Caco-2 (cell line): ENCODE measurements at regions not wholly inside any gene's neighbourhood (a gene's known extent, or its start where the extent isn't known, plus 50 kb on each side); places are given as distances from the start of the nearest gene placed in this dataset.

Source experiments
- BruUV-seq: library from RNA; stranded (reverse); fragments of 400-500 nt; replicated peaks from 2 replicates; lab custom pipeline; 2021; lab: Mats Ljungman, UMichigan
- CTCF ChIA-PET: fragments of 300-600 bp; sonication (Branson Sonifier 250); formaldehyde crosslinking; loops from one replicate; lab custom pipeline; 2022; ENCODE audit warnings: antibody characterized with exemption; lab: Charles Lee
- POLR2A ChIA-PET: fragments of 300-600 bp; sonication (Branson Sonifier 250); formaldehyde crosslinking; loops from one replicate; lab custom pipeline; 2022; ENCODE audit warnings: antibody characterized with exemption; lab: Charles Lee
- DNase-seq, 2 experiments: peaks; one replicate each; pipeline versions ENCODE4 v3.0.0 to v3.0.0-alpha.2; 2020 to 2022
- H3K27me3 ChIP-seq: replicated peaks from 2 replicates; pipeline ENCODE4 v1.6.0; 2011; ENCODE audit warnings: low read length; ENCODE audit not compliant: control insufficient read depth, insufficient read depth
- H3K36me3 ChIP-seq: 2 replicates; pipeline ENCODE4 v1.5.1; 2011; ENCODE audit warnings: low read length; ENCODE audit not compliant: control insufficient read depth, insufficient read depth
- H3K4me1 ChIP-seq: fragments of 250-450 bp; sonication (Bioruptor Pico); 2 replicates; pipeline ENCODE4 v1.5.1; 2020; ENCODE audit warnings: mild to moderate bottlenecking
- H3K4me3 ChIP-seq: 2 replicates; pipeline ENCODE4 v1.5.1; 2011; ENCODE audit warnings: low read depth, mild to moderate bottlenecking, control low read depth, low read length
- H3K9me3 ChIP-seq: fragments of 250-450 bp; sonication (Bioruptor Pico); 2 replicates; pipeline ENCODE4 v1.5.1; 2020; ENCODE audit warnings: mild to moderate bottlenecking, moderate library complexity
- H3K27ac Mint-ChIP-seq: one replicate; pipeline ENCODE4 v1.8.0; 2022; ENCODE audit warnings: mixed read lengths; ENCODE audit not compliant: unreplicated experiment
- H3K27me3 Mint-ChIP-seq: one replicate; pipeline ENCODE4 v1.8.0; 2022; ENCODE audit warnings: mixed read lengths; ENCODE audit not compliant: insufficient read depth, unreplicated experiment
- H3K36me3 Mint-ChIP-seq: one replicate; pipeline ENCODE4 v1.8.0; 2022; ENCODE audit warnings: mild to moderate bottlenecking, mixed read lengths; ENCODE audit not compliant: insufficient read depth, unreplicated experiment
- H3K4me1 Mint-ChIP-seq: one replicate; pipeline ENCODE4 v1.8.0; 2022; ENCODE audit warnings: low read depth, mixed read lengths; ENCODE audit not compliant: unreplicated experiment
- H3K4me3 Mint-ChIP-seq: one replicate; pipeline ENCODE4 v1.8.0; 2022; ENCODE audit warnings: mild to moderate bottlenecking, moderate library complexity, mixed read lengths; ENCODE audit not compliant: unreplicated experiment
- H3K9me3 Mint-ChIP-seq: one replicate; pipeline ENCODE4 v1.8.0; 2022; ENCODE audit warnings: mixed read lengths; ENCODE audit not compliant: unreplicated experiment
- intact Hi-C: fragments of 100-400 bp; cut with micrococcal nuclease; formaldehyde crosslinking; loops from one replicate; pipeline ENCODE4 v1.10.0; 2022; ENCODE audit not compliant: unreplicated experiment
- TF ChIP-seq, protein P1 (sequence below), 2 experiments: fragments of 200-600 bp in 1 of 2; IDR thresholded peaks; 1 replicate in 1 of 2; 2 replicates in 1 of 2; pipeline versions ENCODE4 v1.5.1 to v1.8.0; 2011 to 2022; ENCODE audit warnings: antibody characterized with exemption in 1 of 2, control low read depth in 1 of 2, inconsistent platforms in 1 of 2, low read depth in 1 of 2, low read length in 1 of 2, mild to moderate bottlenecking in 1 of 2, moderate library complexity in 1 of 2; ENCODE audit not compliant: insufficient read depth in 1 of 2, severe bottlenecking in 1 of 2, unreplicated experiment in 1 of 2

DNA sequence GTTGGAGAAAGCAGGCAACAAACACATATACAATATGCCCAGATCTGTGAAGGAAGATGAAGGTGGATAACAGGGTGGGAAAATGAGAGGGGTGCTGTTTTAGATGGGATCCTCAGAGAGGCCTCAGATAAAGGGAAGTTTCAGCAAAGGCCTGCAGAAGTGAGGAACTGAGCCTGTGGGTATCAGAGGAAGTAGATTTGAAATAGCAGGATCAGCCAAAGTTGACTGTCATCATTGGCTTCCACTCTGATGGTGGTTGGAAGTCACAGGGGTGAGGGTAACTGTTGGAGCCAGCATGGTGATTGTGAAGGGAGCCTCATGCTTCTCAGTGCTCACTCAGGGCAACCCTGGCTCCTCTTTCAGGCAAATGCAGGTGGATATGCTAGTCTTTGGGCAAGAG is 607.2 kb upstream of the CLINT1 start:
- H3K4me3 ChIP-seq, result no peak overlapping the region
- ChIA-PET CTCF (interaction anchor here (0.6 kb wide), 1 partner anchor 230 kb away, joined by 5 read pairs; no protein-coding TSS in a partner anchor), POLR2A (no interaction called here)
- H3K36me3 Mint-ChIP-seq, result no peaks in the 10 kb centered on the region
- H3K4me1 Mint-ChIP-seq, result no peaks in the 10 kb centered on the region
- H3K9me3 ChIP-seq, result no peaks in the 10 kb centered on the region
- H3K4me1 ChIP-seq, result no peaks in the 10 kb centered on the region
- H3K27me3 ChIP-seq, result no peaks in the 10 kb centered on the region
- no peaks in the 10 kb centered on the region for H3K36me3 ChIP-seq
- TF ChIP-seq, protein P1, sequence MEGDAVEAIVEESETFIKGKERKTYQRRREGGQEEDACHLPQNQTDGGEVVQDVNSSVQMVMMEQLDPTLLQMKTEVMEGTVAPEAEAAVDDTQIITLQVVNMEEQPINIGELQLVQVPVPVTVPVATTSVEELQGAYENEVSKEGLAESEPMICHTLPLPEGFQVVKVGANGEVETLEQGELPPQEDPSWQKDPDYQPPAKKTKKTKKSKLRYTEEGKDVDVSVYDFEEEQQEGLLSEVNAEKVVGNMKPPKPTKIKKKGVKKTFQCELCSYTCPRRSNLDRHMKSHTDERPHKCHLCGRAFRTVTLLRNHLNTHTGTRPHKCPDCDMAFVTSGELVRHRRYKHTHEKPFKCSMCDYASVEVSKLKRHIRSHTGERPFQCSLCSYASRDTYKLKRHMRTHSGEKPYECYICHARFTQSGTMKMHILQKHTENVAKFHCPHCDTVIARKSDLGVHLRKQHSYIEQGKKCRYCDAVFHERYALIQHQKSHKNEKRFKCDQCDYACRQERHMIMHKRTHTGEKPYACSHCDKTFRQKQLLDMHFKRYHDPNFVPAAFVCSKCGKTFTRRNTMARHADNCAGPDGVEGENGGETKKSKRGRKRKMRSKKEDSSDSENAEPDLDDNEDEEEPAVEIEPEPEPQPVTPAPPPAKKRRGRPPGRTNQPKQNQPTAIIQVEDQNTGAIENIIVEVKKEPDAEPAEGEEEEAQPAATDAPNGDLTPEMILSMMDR (IDR thresholded peaks at IDR 0.05; ENCODE audit: insufficient read depth in 1 of 2, low read depth in 1 of 2, low read length in 1 of 2, severe bottlenecking in 1 of 2, unreplicated experiment in 1 of 2), result no peak
- no peak overlapping the region for H3K4me3 Mint-ChIP-seq
- intact Hi-C loops, result no loop called here
- no TSS peak for BruUV-seq
- H3K27me3 Mint-ChIP-seq, result peaks cover 9% of the 10 kb centered on the region
- no peak overlapping the region for H3K27ac Mint-ChIP-seq
- DNase-seq, result no peak
- no peaks in the 10 kb centered on the region for H3K9me3 Mint-ChIP-seq

DNA sequence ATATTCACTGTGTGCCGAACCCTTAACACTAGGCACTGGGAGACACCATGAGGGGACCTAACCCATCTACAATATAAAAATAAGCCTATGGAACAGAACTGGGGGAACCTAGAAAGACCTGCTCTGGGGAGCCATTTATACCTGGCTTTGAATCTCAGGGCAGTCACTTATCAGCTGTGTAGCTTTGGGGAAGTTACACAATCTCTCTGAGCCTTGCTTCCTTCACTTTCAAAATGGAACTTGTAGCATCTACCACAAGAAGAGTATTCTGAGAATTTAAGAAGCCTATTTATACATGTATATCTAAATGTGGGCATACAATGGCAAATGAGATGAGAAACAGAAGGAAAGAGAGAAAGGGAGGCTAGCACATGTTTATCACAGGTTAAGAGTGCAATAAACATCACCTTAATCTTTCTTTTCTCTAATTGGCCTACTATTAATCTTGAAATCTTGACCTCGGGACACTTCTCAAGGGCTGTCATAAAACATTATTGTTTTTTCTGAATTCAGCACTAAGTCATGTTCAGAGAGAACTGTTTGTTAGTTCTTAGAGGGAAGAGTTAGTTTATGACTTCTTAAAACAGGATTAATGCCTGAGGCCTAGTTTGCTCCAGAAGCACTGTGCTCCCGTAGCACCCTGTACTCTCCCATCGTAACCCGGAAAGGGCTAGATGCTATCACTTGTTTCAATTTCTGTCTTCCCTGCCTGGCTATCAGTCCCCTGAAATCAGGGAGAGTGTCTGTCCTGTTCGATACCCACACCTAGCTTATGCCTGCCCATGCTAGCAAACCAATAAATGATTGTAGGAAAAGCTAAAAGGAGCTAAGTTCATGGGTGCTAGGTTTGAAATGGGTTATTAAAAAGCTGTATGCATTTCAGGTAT is 606.4 kb upstream of the CLINT1 start:
- Mint-ChIP-seq H3K4me1 (no peaks in the 10 kb centered on the region), H3K9me3 (no peaks in the 10 kb centered on the region), H3K4me3 (no peak overlapping the region), H3K27ac (no peak overlapping the region), H3K27me3 (peaks cover 9% of the 10 kb centered on the region), H3K36me3 (no peaks in the 10 kb centered on the region)
- TF ChIP-seq, protein P1 (IDR thresholded peaks at IDR 0.05; ENCODE audit: insufficient read depth in 1 of 2, low read depth in 1 of 2, low read length in 1 of 2, severe bottlenecking in 1 of 2, unreplicated experiment in 1 of 2), result no peak
- CTCF ChIA-PET, result interaction anchor here (0.6 kb wide), 1 partner anchor 231 kb away, joined by 5 read pairs; no protein-coding TSS in a partner anchor
- no TSS peak for BruUV-seq
- H3K36me3 ChIP-seq, result no peaks in the 10 kb centered on the region
- DNase-seq, result no peak
- H3K9me3 ChIP-seq, result no peaks in the 10 kb centered on the region
- intact Hi-C loops, result no loop called here
- H3K4me1 ChIP-seq, result no peaks in the 10 kb centered on the region
- H3K4me3 ChIP-seq, result no peak overlapping the region
- POLR2A ChIA-PET, result no interaction called here
- no peaks in the 10 kb centered on the region for H3K27me3 ChIP-seq

DNA sequence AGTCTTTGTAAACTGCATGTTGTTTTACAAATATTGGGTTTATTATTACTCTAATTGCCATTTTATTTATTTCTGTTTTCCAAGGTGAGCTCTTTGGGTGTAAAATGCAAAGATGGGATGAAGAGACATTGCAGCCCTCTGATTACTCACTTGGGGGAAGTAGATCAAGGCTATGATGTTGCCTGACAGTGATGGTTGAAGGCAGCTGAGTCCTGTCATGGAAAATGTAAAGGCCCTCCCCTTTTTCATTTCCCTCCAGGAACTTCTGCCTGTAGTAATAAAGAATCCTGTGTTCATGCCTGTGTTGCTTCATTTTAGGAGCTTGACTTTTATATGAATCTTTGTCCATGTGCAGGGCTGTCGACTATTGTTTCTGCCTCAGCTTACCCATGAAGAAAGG is 605.4 kb upstream of the CLINT1 start:
- POLR2A ChIA-PET, result no interaction called here
- H3K27ac Mint-ChIP-seq, result no peak overlapping the region
- CTCF ChIA-PET, result no interaction called here
- intact Hi-C loops, result no loop called here
- no peaks in the 10 kb centered on the region for H3K4me1 Mint-ChIP-seq
- no peaks in the 10 kb centered on the region for H3K27me3 ChIP-seq
- no peaks in the 10 kb centered on the region for H3K9me3 ChIP-seq
- no peaks in the 10 kb centered on the region for H3K9me3 Mint-ChIP-seq
- TF ChIP-seq, protein P1 (IDR thresholded peaks at IDR 0.05; ENCODE audit: insufficient read depth in 1 of 2, low read depth in 1 of 2, low read length in 1 of 2, severe bottlenecking in 1 of 2, unreplicated experiment in 1 of 2), result no peak
- peaks cover 13% of the 10 kb centered on the region for H3K27me3 Mint-ChIP-seq
- H3K4me3 Mint-ChIP-seq, result no peak overlapping the region
- H3K4me3 ChIP-seq, result no peak overlapping the region
- no TSS peak for BruUV-seq
- no peaks in the 10 kb centered on the region for H3K36me3 Mint-ChIP-seq
- DNase-seq, result no peak
- no peaks in the 10 kb centered on the region for H3K36me3 ChIP-seq
- no peaks in the 10 kb centered on the region for H3K4me1 ChIP-seq
